A549 (cell line): ENCODE measurements at regions not wholly inside any gene's neighbourhood (a gene's known extent, or its start where the extent isn't known, plus 50 kb on each side); places are given as distances from the start of the nearest gene placed in this dataset.

Source experiments
- CTCF ChIP-seq: fragments of >200 bp; sonication (Bioruptor Twin); formaldehyde crosslinking; IDR thresholded peaks from 3 replicates; pipeline ENCODE4 v1.5.1; 2016
- RNF2 ChIP-seq: fragments of 200-600 bp; sonication (generic); IDR thresholded peaks from 2 replicates; pipeline ENCODE4 v1.6.1; 2016; ENCODE audit warnings: low read depth, mild to moderate bottlenecking, antibody characterized with exemption, moderate library complexity, borderline replicate concordance

GRCh38 chr2:125240870-125241269 is 1215.8 kb downstream of the CNTNAP5 start:
- TF ChIP-seq CTCF: no peak
- no peak for TF ChIP-seq RNF2
